MV-4-11 (cell line): ENCODE measurements at regions not wholly inside any gene's neighbourhood (a gene's known extent, or its start where the extent isn't known, plus 50 kb on each side); places are given as distances from the start of the nearest gene placed in this dataset.

Experiments used
- DNase-seq: peaks from one replicate; lab custom pipeline; 2025; lab: John Stamatoyannopoulos, UW

DNA sequence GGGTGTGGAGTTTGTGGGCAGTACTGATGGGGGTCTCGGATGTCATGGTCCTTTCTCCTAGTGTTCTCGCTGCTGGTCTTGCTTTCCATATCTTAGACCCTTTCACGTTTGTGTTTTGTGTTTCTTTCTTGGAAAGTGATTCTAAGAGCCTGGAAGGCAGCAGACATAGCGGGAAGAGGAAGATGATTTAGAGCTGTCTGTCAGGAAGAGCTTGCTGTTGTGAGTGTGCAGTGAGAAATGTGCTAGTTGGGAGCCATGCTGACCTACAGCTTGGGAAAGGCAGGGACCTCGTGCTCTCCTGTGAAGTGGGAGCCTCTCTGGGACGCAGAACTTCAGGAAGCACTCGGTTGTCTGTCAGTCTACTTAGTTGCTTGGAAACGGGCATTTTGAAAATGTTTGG, 122.2 kb downstream of the ZNF518B start:
- DNase-seq = no peak

GRCh38 chr4:10334506-10335028, 122.7 kb downstream of the ZNF518B start:
- DNase-seq = no peak

DNA sequence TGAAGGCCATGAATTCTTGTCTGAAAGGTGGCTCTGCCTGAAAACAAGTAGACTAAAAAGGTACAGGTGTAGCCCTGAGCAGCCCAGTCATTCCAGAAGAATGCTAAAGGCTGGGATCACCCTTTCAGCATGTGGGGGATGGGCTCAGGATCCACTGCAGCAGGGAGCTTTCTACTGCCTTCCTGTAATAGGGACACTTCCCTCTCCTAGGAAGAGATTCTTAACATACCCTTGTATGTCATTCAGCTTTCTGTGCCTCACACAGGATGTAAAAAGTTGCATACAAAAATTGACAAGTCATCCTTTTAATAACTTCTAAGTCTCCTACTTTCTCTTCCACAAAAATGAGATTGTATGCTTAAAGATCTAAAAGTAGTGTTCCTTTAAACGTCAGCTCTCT, 123.3 kb downstream of the ZNF518B start:
- no peak for DNase-seq

GRCh38 chr4:10326075-10326474, 131.2 kb downstream of the ZNF518B start:
- DNase-seq = no peak

- no peak for DNase-seq
These were observed 135.3 kb downstream of the ZNF518B start for GRCh38 chr4:10321931-10322330.

GRCh38 chr4:10320130-10320529, 137.1 kb downstream of the ZNF518B start:
- no peak for DNase-seq

- DNase-seq = no peak
These were observed 139.9 kb downstream of the ZNF518B start for GRCh38 chr4:10317345-10317744.

GRCh38 chr4:10316851-10317250, 140.4 kb downstream of the ZNF518B start:
- DNase-seq = no peak

- no peak for DNase-seq
These were observed 141.6 kb downstream of the ZNF518B start for GRCh38 chr4:10315638-10316037.

DNA sequence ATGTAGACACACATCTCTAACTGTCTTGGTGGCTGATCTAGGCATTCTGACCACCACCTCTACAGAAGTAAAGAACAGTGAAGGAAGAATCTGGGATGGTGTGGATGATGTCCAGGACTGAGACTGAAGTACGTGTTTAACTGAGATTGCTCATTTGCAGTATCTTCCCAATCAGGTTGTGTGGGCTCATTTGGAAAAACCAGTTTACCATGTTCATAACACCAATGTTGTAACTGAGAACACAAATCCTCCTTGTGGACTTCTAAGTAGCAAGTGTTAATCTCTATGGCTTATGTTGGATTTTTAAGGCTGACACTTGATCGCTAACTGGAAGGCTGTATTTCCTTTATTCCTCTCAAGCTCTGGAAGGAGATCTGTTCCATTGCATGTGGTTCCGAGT, 144.7 kb downstream of the ZNF518B start:
- DNase-seq = no peak

- DNase-seq = no peak
These were observed 145.3 kb downstream of the ZNF518B start for GRCh38 chr4:10311939-10312338.

GRCh38 chr4:10305816-10306215, 151.4 kb downstream of the ZNF518B start:
- no peak for DNase-seq

- DNase-seq = no peak
These were observed 153.9 kb downstream of the ZNF518B start for GRCh38 chr4:10303291-10303690.

GRCh38 chr4:10302096-10302495, 155.1 kb downstream of the ZNF518B start:
- no peak for DNase-seq

DNA sequence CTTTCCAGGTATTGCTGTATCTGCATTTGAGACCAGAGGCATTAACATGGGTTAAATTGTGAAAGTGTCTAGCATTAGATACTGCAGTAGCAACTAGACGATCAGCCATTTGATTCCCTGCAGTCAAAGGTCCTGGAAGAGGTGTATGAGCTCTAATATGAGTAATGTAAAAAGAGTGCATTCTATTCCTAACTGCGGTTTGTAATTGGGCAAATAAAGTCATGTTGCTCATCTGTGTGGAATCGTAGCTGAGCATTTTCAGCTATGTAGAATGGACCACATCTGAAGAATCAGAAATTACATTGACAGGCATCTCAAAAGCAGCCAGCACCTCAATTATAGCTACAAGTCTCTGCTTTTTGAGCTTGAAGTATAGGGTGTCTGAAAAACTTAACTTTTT, 157.6 kb downstream of the ZNF518B start:
- no peak for DNase-seq

DNA sequence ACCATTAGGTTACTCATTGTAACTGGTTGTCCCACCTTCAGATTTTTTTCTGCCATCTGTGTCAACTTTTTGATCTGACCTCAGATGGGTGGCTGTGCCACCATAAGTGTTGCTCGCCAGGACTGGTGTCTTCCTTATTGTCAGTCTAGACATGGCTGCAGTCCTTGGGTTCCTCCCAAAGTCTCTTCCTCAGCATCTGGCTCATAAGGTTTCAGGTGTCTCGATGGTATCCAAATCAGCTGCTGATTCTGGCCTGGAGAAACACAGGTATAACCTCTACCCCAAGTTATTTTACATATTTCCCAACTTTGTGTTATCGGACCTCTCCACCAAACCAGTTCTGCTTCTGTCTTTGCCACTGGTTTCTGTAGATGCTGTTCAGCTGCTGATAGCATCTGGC, 158.5 kb downstream of the ZNF518B start:
- DNase-seq = no peak

GRCh38 chr4:10296730-10297129, 160.5 kb downstream of the ZNF518B start:
- no peak for DNase-seq

GRCh38 chr4:10295301-10295700, 161.9 kb downstream of the ZNF518B start:
- DNase-seq = no peak

- DNase-seq = no peak
These were observed 167.7 kb downstream of the ZNF518B start for GRCh38 chr4:10289538-10289906.

DNA sequence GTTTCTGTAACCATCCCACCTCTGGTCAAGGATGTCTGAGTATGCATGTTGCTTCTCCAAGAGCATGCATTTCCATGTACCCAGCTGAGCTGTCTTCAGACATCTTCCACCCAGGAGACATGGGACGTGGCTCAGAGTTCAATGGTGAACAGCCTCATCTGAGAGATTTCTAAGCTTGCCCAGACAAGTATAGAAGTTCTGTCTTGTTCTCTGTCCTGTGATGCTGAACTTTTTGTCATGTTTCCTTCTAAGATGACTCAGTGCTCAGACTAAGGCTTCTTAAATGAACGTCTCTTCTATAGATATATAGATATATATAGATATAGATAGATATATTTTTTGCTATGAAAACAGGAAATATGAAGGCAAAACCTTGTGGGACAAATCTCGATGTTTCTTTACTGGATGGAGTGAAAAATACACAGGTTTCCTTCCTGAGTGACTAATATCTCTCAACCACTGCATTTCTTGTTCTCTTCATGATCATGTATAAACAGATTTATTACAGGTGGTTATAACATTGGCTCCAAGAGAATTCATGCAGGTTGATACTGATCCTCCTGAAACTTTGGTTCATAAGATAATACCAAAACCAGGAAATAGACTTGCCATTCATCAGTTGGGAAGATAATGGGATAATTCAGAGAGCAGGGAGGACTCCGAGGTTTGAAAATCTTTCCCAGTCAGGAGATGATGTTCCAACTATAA, 168.2 kb downstream of the ZNF518B start:
- DNase-seq = no peak

DNA sequence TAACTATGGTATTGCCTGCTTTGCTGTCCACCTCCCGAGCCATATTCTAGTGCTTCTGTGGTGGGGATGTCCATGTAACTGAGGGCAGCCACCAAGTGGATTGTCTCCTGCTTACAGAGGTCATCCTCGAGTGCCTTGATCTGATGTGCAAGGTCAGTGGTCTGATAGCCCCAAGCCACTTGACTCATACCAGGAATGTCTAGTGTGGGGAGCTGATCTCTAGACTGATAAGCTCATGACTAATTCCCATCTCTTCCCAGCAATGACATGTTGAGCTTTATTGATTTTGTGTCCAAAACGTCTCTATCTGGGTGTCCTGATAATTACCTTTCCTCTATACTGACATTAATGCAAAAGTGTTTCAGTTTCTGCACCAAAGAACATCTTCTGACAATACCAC, 168.4 kb upstream of the WDR1 start:
- DNase-seq = no peak

- DNase-seq = no peak
These were observed 167.2 kb upstream of the WDR1 start for GRCh38 chr4:10283761-10284160.

- DNase-seq = no peak
These were observed 165.4 kb upstream of the WDR1 start for GRCh38 chr4:10281996-10282395.

DNA sequence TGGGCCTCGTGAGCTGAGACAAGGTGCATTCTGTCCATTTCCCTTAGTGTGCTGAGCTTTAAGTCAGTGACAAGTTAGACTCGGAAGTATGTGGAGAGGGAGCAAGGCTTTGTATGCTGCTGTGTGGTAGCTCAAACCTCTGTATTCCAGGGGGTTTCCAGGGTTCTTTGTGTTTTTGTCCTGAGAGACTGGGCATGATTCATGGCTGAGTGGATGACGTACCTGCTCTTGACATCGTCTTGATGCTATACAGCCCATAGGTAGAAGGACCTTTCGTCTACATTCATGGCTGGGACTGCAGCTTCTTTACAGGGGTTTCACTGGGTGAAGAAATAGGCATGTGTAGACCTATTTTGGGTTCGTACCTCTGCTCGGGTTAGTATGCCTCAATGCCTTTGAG, 162.7 kb upstream of the WDR1 start:
- no peak for DNase-seq
